A549 (cell line): ENCODE measurements at regions not wholly inside any gene's neighbourhood (a gene's known extent, or its start where the extent isn't known, plus 50 kb on each side); places are given as distances from the start of the nearest gene placed in this dataset.

Experiments
- ATAC-seq, 2 experiments: fragments of 200-7000 bp in 1 of 2; fragments of >200 bp in 1 of 2; cut with Nextera tagmentation in 1 of 2; cut with Tn5 transposase in 1 of 2; 3 replicates each; pipeline versions ENCODE4 v1.8.0 to v1.9.1; 2018 to 2020; ENCODE audit warnings: mild to moderate bottlenecking in 1 of 2, moderate library complexity in 1 of 2
- CTCF ChIA-PET: fragments of 300-600 bp; sonication (Branson Sonifier 250); formaldehyde crosslinking; extraction: SDS; loops from one replicate; lab custom pipeline; 2021; ENCODE audit warnings: antibody characterized with exemption, inconsistent platforms; lab: Yijun Ruan, JAX
- POLR2A ChIA-PET: fragments of 350-600 bp; formaldehyde crosslinking; extraction: SDS; loops from one replicate; lab custom pipeline; 2021; ENCODE audit warnings: antibody characterized with exemption, inconsistent platforms; lab: Yijun Ruan, JAX
- DNase-seq, 2 experiments: peaks; one replicate each; pipeline versions ENCODE4 v3.0.0 to v3.0.0-alpha.2; 2011 to 2016; ENCODE audit warnings: low read depth in 1 of 2, low spot score in 1 of 2
- FAIRE-seq: peaks from 2 replicates; lab custom pipeline; 2011; peaks lifted over from hg19 to GRCh38; lab: Jason Lieb, UNC
- H3K27ac ChIP-seq, 2 experiments: fragments of >200 bp; sonication (Bioruptor Twin); formaldehyde crosslinking; 3 replicates each; pipeline ENCODE4 v1.5.1; 2016 to 2017
- H3K4me1 ChIP-seq: fragments of >200 bp; sonication (Bioruptor Twin); formaldehyde crosslinking; 3 replicates; pipeline ENCODE4 v1.6.1; 2016
- H3K4me2 ChIP-seq: fragments of >200 bp; sonication (Bioruptor Twin); formaldehyde crosslinking; 3 replicates; pipeline ENCODE4 v1.6.1; 2016
- H3K4me3 ChIP-seq: fragments of >200 bp; sonication (Bioruptor Twin); formaldehyde crosslinking; 3 replicates; pipeline ENCODE4 v1.5.1; 2016
- H3K9me3 ChIP-seq: fragments of >200 bp; sonication (Bioruptor Twin); formaldehyde crosslinking; 3 replicates; pipeline ENCODE4 v1.6.1; 2016
- CBX2 ChIP-seq: fragments of 200-600 bp; sonication (generic); IDR thresholded peaks from 2 replicates; pipeline ENCODE4 v1.6.1; 2016; ENCODE audit warnings: low read depth, mild to moderate bottlenecking, borderline replicate concordance
- CEBPB ChIP-seq, 2 experiments: fragments of >200 bp in 1 of 2; sonication (Bioruptor Twin) in 1 of 2; formaldehyde crosslinking in 1 of 2; IDR thresholded peaks; 2 replicates each; pipeline ENCODE4 v1.6.1; 2012 to 2016
- CHD2 ChIP-seq: fragments of 150-350 bp; IDR thresholded peaks from 2 replicates; pipeline ENCODE4 v1.6.1; 2014; ENCODE audit warnings: low read length; ENCODE audit not compliant: partially characterized antibody
- E2F6 ChIP-seq: IDR thresholded peaks from 2 replicates; pipeline ENCODE4 v1.6.1; 2012; ENCODE audit warnings: low read depth, borderline replicate concordance
- EHF ChIP-seq: fragments of 250-450 bp; sonication (Bioruptor Pico); IDR thresholded peaks from 2 replicates; pipeline ENCODE4 v1.5.0; 2020; ENCODE audit warnings: mild to moderate bottlenecking
- ELK1 ChIP-seq: fragments of 150-350 bp; IDR thresholded peaks from 2 replicates; pipeline ENCODE4 v1.6.1; 2014; ENCODE audit warnings: low read depth, mild to moderate bottlenecking, low read length
- EP300 ChIP-seq, 2 experiments: fragments of >200 bp; sonication (Bioruptor Twin); formaldehyde crosslinking; IDR thresholded peaks; 2 replicates in 1 of 2; 3 replicates in 1 of 2; pipeline ENCODE4 v1.6.1; 2016 to 2017
- FOSB ChIP-seq: fragments of 250-450 bp; sonication (Bioruptor Pico); IDR thresholded peaks from 2 replicates; pipeline ENCODE4 v1.5.0; 2020; ENCODE audit warnings: mild to moderate bottlenecking, moderate library complexity
- GATA3 ChIP-seq: IDR thresholded peaks from 2 replicates; pipeline ENCODE4 v1.6.1; 2012; ENCODE audit warnings: borderline replicate concordance
- HEYL ChIP-seq: fragments of 250-450 bp; sonication (Bioruptor Pico); IDR thresholded peaks from 2 replicates; pipeline ENCODE4 v1.8.0; 2021; ENCODE audit warnings: mild to moderate bottlenecking, moderate library complexity
- HOXA7 ChIP-seq: fragments of 250-450 bp; sonication (Bioruptor Pico); IDR thresholded peaks from 2 replicates; pipeline ENCODE4 v1.5.0; 2020; ENCODE audit warnings: mild to moderate bottlenecking, moderate library complexity
- HOXB13 ChIP-seq: fragments of 250-450 bp; sonication (Bioruptor Pico); IDR thresholded peaks from 2 replicates; pipeline ENCODE4 v1.5.0; 2020; ENCODE audit warnings: low read depth, mild to moderate bottlenecking, moderate library complexity
- KDM1A ChIP-seq: fragments of 200-600 bp; sonication (generic); IDR thresholded peaks from 2 replicates; pipeline ENCODE4 v1.6.1; 2016; ENCODE audit warnings: low read depth, mild to moderate bottlenecking
- KDM5A ChIP-seq: fragments of 200-600 bp; sonication (generic); IDR thresholded peaks from 2 replicates; pipeline ENCODE4 v1.6.1; 2016; ENCODE audit warnings: antibody characterized with exemption, mild to moderate bottlenecking
- MAFK ChIP-seq: fragments of 450-650 bp; IDR thresholded peaks from 2 replicates; pipeline ENCODE4 v1.6.1; 2014; ENCODE audit not compliant: partially characterized antibody
- MAX ChIP-seq: IDR thresholded peaks from 2 replicates; pipeline ENCODE4 v1.6.1; 2012
- MAZ ChIP-seq: fragments of 150-350 bp; IDR thresholded peaks from 2 replicates; pipeline ENCODE4 v1.6.1; 2014; ENCODE audit warnings: antibody characterized with exemption, low read depth, low read length, borderline replicate concordance
- NR3C1 ChIP-seq: fragments of >200 bp; sonication (Bioruptor Twin); formaldehyde crosslinking; IDR thresholded peaks from 3 replicates; pipeline ENCODE4 v1.6.1; 2017
- PBX3 ChIP-seq: IDR thresholded peaks from 2 replicates; pipeline ENCODE4 v1.6.1; 2012
- POLR2A ChIP-seq: IDR thresholded peaks from 2 replicates; pipeline ENCODE4 v1.6.1; 2012; ENCODE audit warnings: mild to moderate bottlenecking, low read length
- RARB ChIP-seq: fragments of 250-450 bp; sonication (Bioruptor Pico); IDR thresholded peaks from 2 replicates; pipeline ENCODE4 v1.8.0; 2021; ENCODE audit warnings: mild to moderate bottlenecking, moderate library complexity
- REST ChIP-seq: fragments of 200-600 bp; sonication (generic); IDR thresholded peaks from 2 replicates; pipeline ENCODE4 v1.6.1; 2016; ENCODE audit warnings: antibody characterized with exemption, mild to moderate bottlenecking, moderate library complexity
- RFX5 ChIP-seq: fragments of 450-650 bp; IDR thresholded peaks from 2 replicates; pipeline ENCODE4 v1.7.1; 2014; ENCODE audit warnings: antibody characterized with exemption, mild to moderate bottlenecking, moderate library complexity
- ZC3H11A ChIP-seq: fragments of 450-650 bp; IDR thresholded peaks from 2 replicates; pipeline ENCODE4 v1.6.1; 2014; ENCODE audit warnings: antibody characterized with exemption, mild to moderate bottlenecking
- ZNF302 ChIP-seq: fragments of 250-450 bp; sonication (Bioruptor Pico); IDR thresholded peaks from 2 replicates; pipeline ENCODE4 v1.9.0; 2021; ENCODE audit warnings: inconsistent platforms, mild to moderate bottlenecking, moderate library complexity
- WGBS: methylation state at CpG from one replicate; pipeline ENCODE4 v1.1.6; 2017; ENCODE audit errors: missing lambda C conversion rate; 5-methylcytosine and 5-hydroxymethylcytosine counted together
- TF ChIP-seq, protein P1 (sequence below): fragments of 250-450 bp; sonication (Bioruptor Pico); IDR thresholded peaks from 2 replicates; pipeline ENCODE4 v1.5.0; 2021; ENCODE audit warnings: mild to moderate bottlenecking, moderate library complexity, borderline replicate concordance
- TF ChIP-seq, protein P2 (sequence below): fragments of 250-450 bp; sonication (Bioruptor Pico); IDR thresholded peaks from 2 replicates; pipeline ENCODE4 v1.5.0; 2020; ENCODE audit warnings: low read depth, mild to moderate bottlenecking, moderate library complexity

DNA sequence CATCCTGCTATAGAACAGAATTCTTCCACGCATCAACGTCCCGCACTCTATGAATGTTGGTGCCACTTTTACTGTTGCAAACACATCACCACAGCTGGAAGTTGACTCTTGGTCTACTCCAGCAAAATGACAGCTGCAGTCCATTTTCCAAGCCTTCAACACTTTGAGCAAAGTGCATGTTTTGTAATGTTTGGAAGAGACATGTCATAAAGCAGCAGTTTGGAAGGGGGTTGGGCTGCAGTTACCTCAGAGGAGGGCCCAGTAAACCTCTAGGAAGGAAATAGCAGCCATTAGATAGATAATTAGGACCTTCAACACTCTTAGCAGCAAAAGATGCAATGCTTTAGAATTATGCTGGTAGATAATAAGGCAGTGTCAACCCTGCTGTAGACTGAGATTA lies 323.6 kb downstream of the TDRD3 start:
- no peak overlapping the region for H3K4me2 ChIP-seq
- ATAC-seq (no peak), FAIRE-seq (no peak), DNase-seq (no peak)
- WGBS = 0% methylated on average over 3 of the region's 3 CpGs
- POLR2A ChIA-PET = no interaction called here
- H3K4me1 ChIP-seq = no peaks in the 10 kb centered on the region
- TF ChIP-seq GATA3 = no peak
- TF ChIP-seq HEYL (CRISPR knock-in tag) = no peak
- TF ChIP-seq MAX = no peak
- no peak for TF ChIP-seq CBX2
- no peak for TF ChIP-seq EP300 (IDR thresholded peaks at IDR 0.05)
- TF ChIP-seq, protein P1, sequence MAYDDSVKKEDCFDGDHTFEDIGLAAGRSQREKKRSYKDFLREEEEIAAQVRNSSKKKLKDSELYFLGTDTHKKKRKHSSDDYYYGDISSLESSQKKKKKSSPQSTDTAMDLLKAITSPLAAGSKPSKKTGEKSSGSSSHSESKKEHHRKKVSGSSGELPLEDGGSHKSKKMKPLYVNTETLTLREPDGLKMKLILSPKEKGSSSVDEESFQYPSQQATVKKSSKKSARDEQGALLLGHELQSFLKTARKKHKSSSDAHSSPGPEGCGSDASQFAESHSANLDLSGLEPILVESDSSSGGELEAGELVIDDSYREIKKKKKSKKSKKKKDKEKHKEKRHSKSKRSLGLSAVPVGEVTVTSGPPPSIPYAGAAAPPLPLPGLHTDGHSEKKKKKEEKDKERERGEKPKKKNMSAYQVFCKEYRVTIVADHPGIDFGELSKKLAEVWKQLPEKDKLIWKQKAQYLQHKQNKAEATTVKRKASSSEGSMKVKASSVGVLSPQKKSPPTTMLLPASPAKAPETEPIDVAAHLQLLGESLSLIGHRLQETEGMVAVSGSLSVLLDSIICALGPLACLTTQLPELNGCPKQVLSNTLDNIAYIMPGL (CRISPR knock-in tag) = no peak
- no peak for TF ChIP-seq HOXB13 (CRISPR knock-in tag)
- TF ChIP-seq CHD2 = no peak
- no peak for TF ChIP-seq MAFK
- no peak for TF ChIP-seq FOSB (CRISPR knock-in tag)
- TF ChIP-seq POLR2A = no peak
- TF ChIP-seq ZC3H11A = no peak
- no peak for TF ChIP-seq KDM1A
- no peak overlapping the region for H3K27ac ChIP-seq
- H3K4me3 ChIP-seq = no peak overlapping the region
- CTCF ChIA-PET = no interaction called here
- H3K9me3 ChIP-seq = no peaks in the 10 kb centered on the region

- Histone ChIP-seq H3K4me1 (no peaks in the 10 kb centered on the region), H3K4me2 (no peak overlapping the region), H3K9me3 (no peaks in the 10 kb centered on the region), H3K4me3 (no peak overlapping the region), H3K27ac (no peak overlapping the region)
- CTCF ChIA-PET = no interaction called here
- FAIRE-seq (no peak), ATAC-seq (no peak), DNase-seq (no peak)
- 17% methylated on average over 2 of the region's 2 CpGs for WGBS
- POLR2A ChIA-PET = no interaction called here
- no peak for TF ChIP-seq E2F6
- peak in 1 of 2 experiments; percentile 30; a peak in 1 of 4 replicates for TF ChIP-seq CEBPB (IDR thresholded peaks at IDR 0.05)
- TF ChIP-seq HOXA7 = no peak
- TF ChIP-seq REST = no peak
- no peak for TF ChIP-seq KDM5A
These were observed 319.3 kb downstream of the TDRD3 start for GRCh38 chr13:60716313-60716712.

DNA sequence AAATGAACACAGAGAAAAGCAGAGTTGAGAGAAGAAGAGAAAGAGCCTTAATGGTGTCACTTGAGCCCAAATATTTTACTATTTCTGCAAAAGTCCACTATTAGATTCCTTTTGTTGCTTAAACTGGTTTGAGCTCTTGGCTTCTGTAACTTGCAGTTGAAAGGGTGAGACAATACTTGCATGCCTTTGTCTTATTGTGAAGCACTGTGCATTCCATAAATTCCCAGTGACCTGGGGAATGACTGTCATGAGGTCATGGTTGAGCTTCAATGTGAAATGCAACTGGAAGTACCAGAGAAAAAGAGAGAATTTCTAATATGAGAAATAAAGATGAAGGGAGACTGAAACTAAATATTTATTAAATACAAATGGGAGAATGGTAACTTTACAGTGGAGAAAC lies 310.9 kb downstream of the TDRD3 start:
- TF ChIP-seq EHF (CRISPR knock-in tag) (no peak), NR3C1 (no peak), HOXB13 (CRISPR knock-in tag) (no peak), PBX3 (no peak), RFX5 (no peak), ELK1 (no peak), FOSB (CRISPR knock-in tag) (no peak), CEBPB (IDR thresholded peaks at IDR 0.05) (no peak), RARB (CRISPR knock-in tag) (no peak), MAZ (no peak), ZNF302 (CRISPR knock-in tag) (no peak)
- TF ChIP-seq, protein P2, sequence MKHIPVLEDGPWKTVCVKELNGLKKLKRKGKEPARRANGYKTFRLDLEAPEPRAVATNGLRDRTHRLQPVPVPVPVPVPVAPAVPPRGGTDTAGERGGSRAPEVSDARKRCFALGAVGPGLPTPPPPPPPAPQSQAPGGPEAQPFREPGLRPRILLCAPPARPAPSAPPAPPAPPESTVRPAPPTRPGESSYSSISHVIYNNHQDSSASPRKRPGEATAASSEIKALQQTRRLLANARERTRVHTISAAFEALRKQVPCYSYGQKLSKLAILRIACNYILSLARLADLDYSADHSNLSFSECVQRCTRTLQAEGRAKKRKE (CRISPR knock-in tag) = no peak
- ATAC-seq (no peak), DNase-seq (no peak), FAIRE-seq (no peak)
- Histone ChIP-seq H3K4me3 (no peak overlapping the region), H3K9me3 (no peaks in the 10 kb centered on the region), H3K27ac (no peak overlapping the region), H3K4me1 (no peaks in the 10 kb centered on the region), H3K4me2 (no peak overlapping the region)
- CTCF ChIA-PET = no interaction called here
- POLR2A ChIA-PET = no interaction called here
